ENCODE measurements at regions not wholly inside any gene's neighbourhood (a gene's known extent, or its start where the extent isn't known, plus 50 kb on each side); places are given as distances from the start of the nearest gene placed in this dataset.

DNA sequence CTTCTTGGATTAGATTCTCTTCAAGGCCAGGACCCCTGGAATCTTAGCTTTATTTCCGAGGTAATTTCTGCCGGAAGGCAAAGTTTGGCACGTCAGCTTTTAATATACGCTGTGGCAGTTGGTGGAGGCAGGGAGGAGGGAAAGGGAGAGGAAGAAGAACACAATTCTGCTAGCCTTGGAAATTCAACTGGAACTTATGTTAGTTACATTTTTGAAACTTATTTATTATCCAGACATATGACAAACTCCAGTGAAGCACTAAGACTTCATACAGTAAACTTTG is 100.1 kb upstream of the TSC22D2 start:
- Histone ChIP-seq H3K9me1 (ENCODE audit: control insufficient read depth, extremely low read depth, insufficient read depth, low read length) (no peaks in the 10 kb centered on the region), H3K27ac (ENCODE audit: control insufficient read depth, insufficient read depth, low read length) (no peak overlapping the region), H3K79me2 (ENCODE audit: control insufficient read depth, insufficient read depth, low read length) (no peaks in the 10 kb centered on the region), H3K9me3 (ENCODE audit: control insufficient read depth, low read depth, low read length) (peaks cover 5% of the 10 kb centered on the region), H3K9ac (ENCODE audit: control insufficient read depth, extremely low read depth, insufficient read depth, low read length) (no peak overlapping the region), H4K20me1 (ENCODE audit: control insufficient read depth, extremely low read depth, insufficient read depth, low read length) (no peaks in the 10 kb centered on the region), H3K4me3 (ENCODE audit: control insufficient read depth in 2 of 3, extremely low read depth in 1 of 3, insufficient read depth in 2 of 3, low read depth in 1 of 3, low read length in 3 of 3) (no peak overlapping the region), H3K36me3 (ENCODE audit: control insufficient read depth in 2 of 2, extremely low read depth in 1 of 2, insufficient read depth in 2 of 2, low read length in 2 of 2) (no peaks in the 10 kb centered on the region), H2AFZ (ENCODE audit: control insufficient read depth, low read length) (no peak overlapping the region), H3K4me1 (ENCODE audit: control insufficient read depth, extremely low read depth, insufficient read depth, low read length) (no peaks in the 10 kb centered on the region), H3K27me3 (ENCODE audit: control insufficient read depth, extremely low read depth, insufficient read depth, low read length) (no peaks in the 10 kb centered on the region), H3K4me2 (ENCODE audit: control insufficient read depth, extremely low read depth, insufficient read depth, low read depth, low read length) (no peak overlapping the region)
- no peak for FAIRE-seq
- TF ChIP-seq EZH2 (IDR thresholded peaks at IDR 0.05; ENCODE audit: low read length) = no peak
- TF ChIP-seq, protein P1, sequence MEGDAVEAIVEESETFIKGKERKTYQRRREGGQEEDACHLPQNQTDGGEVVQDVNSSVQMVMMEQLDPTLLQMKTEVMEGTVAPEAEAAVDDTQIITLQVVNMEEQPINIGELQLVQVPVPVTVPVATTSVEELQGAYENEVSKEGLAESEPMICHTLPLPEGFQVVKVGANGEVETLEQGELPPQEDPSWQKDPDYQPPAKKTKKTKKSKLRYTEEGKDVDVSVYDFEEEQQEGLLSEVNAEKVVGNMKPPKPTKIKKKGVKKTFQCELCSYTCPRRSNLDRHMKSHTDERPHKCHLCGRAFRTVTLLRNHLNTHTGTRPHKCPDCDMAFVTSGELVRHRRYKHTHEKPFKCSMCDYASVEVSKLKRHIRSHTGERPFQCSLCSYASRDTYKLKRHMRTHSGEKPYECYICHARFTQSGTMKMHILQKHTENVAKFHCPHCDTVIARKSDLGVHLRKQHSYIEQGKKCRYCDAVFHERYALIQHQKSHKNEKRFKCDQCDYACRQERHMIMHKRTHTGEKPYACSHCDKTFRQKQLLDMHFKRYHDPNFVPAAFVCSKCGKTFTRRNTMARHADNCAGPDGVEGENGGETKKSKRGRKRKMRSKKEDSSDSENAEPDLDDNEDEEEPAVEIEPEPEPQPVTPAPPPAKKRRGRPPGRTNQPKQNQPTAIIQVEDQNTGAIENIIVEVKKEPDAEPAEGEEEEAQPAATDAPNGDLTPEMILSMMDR (optimal IDR thresholded peaks at IDR 0.05 in 1 of 3, IDR thresholded peaks at IDR 0.05 in 1 of 3, conservative IDR thresholded peaks at IDR 0.05 in 1 of 3; ENCODE audit: extremely low read depth in 1 of 3, insufficient read depth in 2 of 3, low read length in 3 of 3) = no peak
- dilution Hi-C loops (cut with MboI; ENCODE audit: extremely low pct_ligation_motif_present, low sequenced_read_pairs) = no loop called here
- no peak for DNase-seq (ENCODE audit: low read depth, low spot score)

DNA sequence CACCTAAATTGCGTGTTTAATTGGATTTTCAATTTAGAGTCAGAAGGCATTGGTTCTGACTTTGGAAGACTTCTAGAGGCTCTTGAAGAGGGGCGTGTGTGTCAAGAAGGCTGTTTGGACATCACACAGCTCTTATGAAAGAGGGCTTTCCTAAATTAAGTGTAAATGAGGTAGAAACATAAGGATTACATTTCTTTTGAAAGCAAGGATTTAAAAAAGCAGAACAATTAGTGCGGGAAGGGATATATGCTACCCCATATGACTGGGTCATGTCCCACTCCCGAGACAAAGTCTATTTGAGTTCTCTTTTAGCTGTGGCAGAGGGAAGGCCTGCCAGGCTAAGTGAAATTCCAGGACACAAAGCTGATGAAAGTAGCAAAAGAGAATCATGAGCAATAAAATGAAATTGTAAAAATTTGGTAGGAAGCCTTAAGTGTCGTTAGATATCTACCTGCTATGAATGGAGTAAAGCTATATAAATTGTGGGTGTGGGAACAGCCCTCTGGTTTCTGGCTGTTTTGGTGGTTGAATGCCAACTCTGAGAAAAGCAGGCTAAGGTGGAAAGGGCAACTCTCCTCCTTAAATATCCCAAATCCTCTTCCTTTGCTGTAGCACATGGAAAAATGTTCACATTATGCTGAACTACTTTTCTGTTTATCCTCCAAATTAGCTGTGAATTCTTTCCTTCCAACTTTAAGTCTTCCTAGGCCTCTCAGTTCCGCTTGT is 100.6 kb upstream of the TSC22D2 start:
- Histone ChIP-seq H2AFZ (ENCODE audit: control insufficient read depth, low read length) (no peak overlapping the region), H3K79me2 (ENCODE audit: control insufficient read depth, insufficient read depth, low read length) (no peaks in the 10 kb centered on the region), H3K4me2 (ENCODE audit: control insufficient read depth, extremely low read depth, insufficient read depth, low read depth, low read length) (no peak overlapping the region), H3K9me3 (ENCODE audit: control insufficient read depth, low read depth, low read length) (peaks cover 5% of the 10 kb centered on the region), H3K4me3 (ENCODE audit: control insufficient read depth in 2 of 3, extremely low read depth in 1 of 3, insufficient read depth in 2 of 3, low read depth in 1 of 3, low read length in 3 of 3) (no peak overlapping the region), H3K9ac (ENCODE audit: control insufficient read depth, extremely low read depth, insufficient read depth, low read length) (no peak overlapping the region), H3K9me1 (ENCODE audit: control insufficient read depth, extremely low read depth, insufficient read depth, low read length) (no peaks in the 10 kb centered on the region), H3K27me3 (ENCODE audit: control insufficient read depth, extremely low read depth, insufficient read depth, low read length) (no peaks in the 10 kb centered on the region), H3K4me1 (ENCODE audit: control insufficient read depth, extremely low read depth, insufficient read depth, low read length) (no peaks in the 10 kb centered on the region), H3K27ac (ENCODE audit: control insufficient read depth, insufficient read depth, low read length) (no peak overlapping the region), H3K36me3 (ENCODE audit: control insufficient read depth in 2 of 2, extremely low read depth in 1 of 2, insufficient read depth in 2 of 2, low read length in 2 of 2) (no peaks in the 10 kb centered on the region), H4K20me1 (ENCODE audit: control insufficient read depth, extremely low read depth, insufficient read depth, low read length) (no peaks in the 10 kb centered on the region)
- TF ChIP-seq EZH2 (IDR thresholded peaks at IDR 0.05; ENCODE audit: low read length) = no peak
- TF ChIP-seq, protein P1 (optimal IDR thresholded peaks at IDR 0.05 in 1 of 3, IDR thresholded peaks at IDR 0.05 in 1 of 3, conservative IDR thresholded peaks at IDR 0.05 in 1 of 3; ENCODE audit: extremely low read depth in 1 of 3, insufficient read depth in 2 of 3, low read length in 3 of 3) = no peak
- dilution Hi-C loops (cut with MboI; ENCODE audit: extremely low pct_ligation_motif_present, low sequenced_read_pairs) = no loop called here
- DNase-seq (ENCODE audit: low read depth, low spot score) (no peak), FAIRE-seq (no peak)
